Spleen (tissue), 11 donors: ENCODE measurements at regions not wholly inside any gene's neighbourhood (a gene's known extent, or its start where the extent isn't known, plus 50 kb on each side); places are given as distances from the start of the nearest gene placed in this dataset.

Experiments used
- DNase-seq: peaks from one replicate; pipeline ENCODE4 v3.0.0-alpha.2; 2020
- H3K27ac ChIP-seq, 8 donors: fragments of 200-600 bp; sonication (generic) in 7 of 8; 1 replicate in 4 of 8; 2 replicates in 4 of 8; pipeline versions ENCODE4 v1.5.0 to v1.8.0; 2016 to 2021; ENCODE audit warnings: inconsistent platforms in 4 of 8, mild to moderate bottlenecking in 4 of 8, moderate library complexity in 1 of 8
- H3K27me3 ChIP-seq, 7 donors: fragments of 200-600 bp; sonication (generic) in 6 of 7; replicated peaks in 1 of 7; 1 replicate in 4 of 7; 2 replicates in 3 of 7; pipeline versions ENCODE4 v1.5.0 to v1.8.0; 2016 to 2021; ENCODE audit warnings: inconsistent platforms in 3 of 7, mild to moderate bottlenecking in 1 of 7
- H3K36me3 ChIP-seq, 6 donors: fragments of 200-600 bp; sonication (generic) in 5 of 6; 1 replicate in 4 of 6; 2 replicates in 2 of 6; pipeline versions ENCODE4 v1.5.0 to v1.8.0; 2016 to 2021; ENCODE audit warnings: inconsistent platforms in 2 of 6
- H3K4me1 ChIP-seq, 6 donors: fragments of 200-600 bp; sonication (generic) in 5 of 6; 1 replicate in 3 of 6; 2 replicates in 3 of 6; pipeline versions ENCODE4 v1.5.0 to v1.8.0; 2016 to 2021; ENCODE audit warnings: inconsistent platforms in 3 of 6
- H3K4me3 ChIP-seq, 8 donors: fragments of 200-600 bp; sonication (generic) in 7 of 8; 1 replicate in 4 of 8; 2 replicates in 4 of 8; pipeline versions ENCODE4 v1.5.0 to v1.8.0; 2016 to 2021; ENCODE audit warnings: inconsistent platforms in 4 of 8, mild to moderate bottlenecking in 4 of 8, moderate library complexity in 2 of 8
- H3K9me3 ChIP-seq, 8 donors: fragments of 200-600 bp; sonication (generic) in 7 of 8; 1 replicate in 4 of 8; 2 replicates in 4 of 8; pipeline versions ENCODE4 v1.5.0 to v1.8.0; 2016 to 2021; ENCODE audit warnings: inconsistent platforms in 4 of 8
- CTCF ChIP-seq, 11 experiments: fragments of 200-600 bp in 7 of 11; fragments of 450-650 bp in 4 of 11; sonication (generic) in 4 of 11; IDR thresholded peaks in 8 of 11; conservative IDR thresholded peaks in 3 of 11; 1 replicate in 7 of 11; 2 replicates in 4 of 11; pipeline versions ENCODE4 v1.4.0 to v1.8.0; 2016 to 2021; ENCODE audit warnings: antibody characterized with exemption in 11 of 11, inconsistent platforms in 4 of 11, mild to moderate bottlenecking in 1 of 11
- POLR2A ChIP-seq, 3 donors: fragments of 450-650 bp; IDR thresholded peaks; one replicate each; pipeline ENCODE4 v1.5.1; 2017; ENCODE audit warnings: antibody characterized with exemption in 3 of 3, mild to moderate bottlenecking in 1 of 3
- POLR2AphosphoS5 ChIP-seq, 3 donors: sonication (generic); formaldehyde crosslinking; IDR thresholded peaks; one replicate each; pipeline ENCODE4 v1.5.1; 2017; ENCODE audit warnings: antibody characterized with exemption in 3 of 3
- WGBS, 5 donors: extraction: QIAGEN DNeasy Blood & Tissue Kit in 3 of 5; methylation state at CpG; one replicate each; pipeline versions ENCODE4 v1.1.5 to v1.1.7; 2013 to 2018; 5-methylcytosine and 5-hydroxymethylcytosine counted together
- intact Hi-C: fragments of 100-400 bp; cut with DNase I; formaldehyde crosslinking; loops from one replicate; pipeline ENCODE4 v1.15.0; 2023; ENCODE audit warnings: low total_unique reads
- donor health status: healthy with polysubstance abuse.
- donor health status: DM: no; HTN: no; CAD: no; lungs with moderate emphysema.
- donor health status: DM: no; HTN: no; CAD: no.
- donor health status: Bipolar disorder and iron deficiency.
- donor health status: healthy.
- donor health status: DM: no; HTN: no; CAD: no.
- donor health status: DM: yes; HTN: yes; CAD: no.

GRCh38 chr5:148941810-148942209, 115.4 kb downstream of the ADRB2 start:
- DNase-seq: no peak
- H3K4me3 ChIP-seq: no peak overlapping the region
- WGBS, 5 donors: 0 to 93% (median 0%) methylated on average over 1 of the region's 1 CpG

DNA sequence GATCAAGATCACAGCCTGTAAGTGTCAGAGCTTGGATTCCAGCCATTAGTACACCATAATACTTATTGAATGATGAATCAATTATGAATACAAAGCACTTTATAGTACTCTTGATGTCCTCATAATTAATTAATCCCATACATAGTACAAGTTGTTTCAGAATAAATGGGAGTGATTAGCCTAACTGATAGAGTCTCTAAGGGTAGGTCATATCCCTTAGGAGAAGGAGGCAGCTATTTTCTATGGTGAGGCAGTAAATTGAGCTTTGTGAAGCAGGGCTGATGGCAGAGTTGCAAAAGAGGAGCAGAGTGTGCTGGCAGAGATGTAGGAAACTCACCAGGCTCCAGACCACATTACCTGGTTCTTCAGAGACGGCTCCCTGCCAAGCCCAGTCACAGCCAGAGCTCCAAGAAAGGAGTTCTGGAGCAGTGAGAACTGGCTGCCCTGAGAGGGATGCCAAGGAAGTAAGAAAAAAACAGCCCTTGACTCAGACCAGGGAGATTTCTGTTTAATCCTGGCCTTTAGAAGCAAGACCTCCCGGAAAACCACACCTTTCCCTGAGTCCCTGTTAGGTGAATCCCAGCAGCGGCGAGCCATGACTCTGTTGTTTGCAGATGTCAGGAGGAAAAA, 112.9 kb downstream of the SH3TC2 start:
- no peaks in the 10 kb centered on the region for H3K27me3 ChIP-seq
- whole genome bisulfite sequencing, 5 donors: 71 to 95% (median 92%) methylated on average over 4 of the region's 4 CpGs
- H3K27ac ChIP-seq: no peak overlapping the region
- DNase-seq: no peak
- TF ChIP-seq POLR2A (IDR thresholded peaks at IDR 0.05) (no peak), POLR2AphosphoS5 (IDR thresholded peaks at IDR 0.05) (no peak), CTCF (IDR thresholded peaks at IDR 0.05 in 8 of 11, conservative IDR thresholded peaks at IDR 0.05 in 3 of 11) (no peak)
- intact Hi-C loops: loop anchor here (10.0 kb wide), 2 partner anchors 105 to 205 kb away; no protein-coding TSS in a partner anchor
- H3K4me1 ChIP-seq: no peaks in the 10 kb centered on the region
- H3K36me3 ChIP-seq: no peaks in the 10 kb centered on the region
- H3K4me3 ChIP-seq: no peak overlapping the region
- H3K9me3 ChIP-seq: no peaks in the 10 kb centered on the region

More at GRCh38 chr5:148941810-148942209, 115.4 kb downstream of the ADRB2 start:
- intact Hi-C loops: no loop called here
- no peaks in the 10 kb centered on the region for H3K4me1 ChIP-seq
- H3K36me3 ChIP-seq: no peaks in the 10 kb centered on the region
- TF ChIP-seq CTCF (IDR thresholded peaks at IDR 0.05 in 8 of 11, conservative IDR thresholded peaks at IDR 0.05 in 3 of 11) (no peak), POLR2A (IDR thresholded peaks at IDR 0.05) (no peak), POLR2AphosphoS5 (IDR thresholded peaks at IDR 0.05) (no peak)
- no peak overlapping the region for H3K27ac ChIP-seq
- no peaks in the 10 kb centered on the region for H3K9me3 ChIP-seq
- H3K27me3 ChIP-seq: peaks cover 0 to 11% (median 0%) of the 10 kb centered on the region in 7 donors

GRCh38 chr5:148950471-148950863, 112.4 kb downstream of the SH3TC2 start:
- Histone ChIP-seq H3K27ac (no peak overlapping the region), H3K4me3 (no peak overlapping the region)

More at GRCh38 chr5:148950471-148950863, 112.4 kb downstream of the SH3TC2 start:
- TF ChIP-seq POLR2A (IDR thresholded peaks at IDR 0.05) (no peak), CTCF (IDR thresholded peaks at IDR 0.05 in 8 of 11, conservative IDR thresholded peaks at IDR 0.05 in 3 of 11) (no peak), POLR2AphosphoS5 (IDR thresholded peaks at IDR 0.05) (no peak)
- 73 to 96% (median 86%) methylated on average over 2 of the region's 2 CpGs for WGBS, 5 donors
- no peak for DNase-seq
- Histone ChIP-seq H3K4me1 (no peaks in the 10 kb centered on the region), H3K27me3 (no peaks in the 10 kb centered on the region), H3K36me3 (no peaks in the 10 kb centered on the region), H3K9me3 (no peaks in the 10 kb centered on the region)
- intact Hi-C loops: loop anchor here (10.0 kb wide), 2 partner anchors 106 to 206 kb away; no protein-coding TSS in a partner anchor
